ENCODE measurements at regions not wholly inside any gene's neighbourhood (a gene's known extent, or its start where the extent isn't known, plus 50 kb on each side); places are given as distances from the start of the nearest gene placed in this dataset.

DNA sequence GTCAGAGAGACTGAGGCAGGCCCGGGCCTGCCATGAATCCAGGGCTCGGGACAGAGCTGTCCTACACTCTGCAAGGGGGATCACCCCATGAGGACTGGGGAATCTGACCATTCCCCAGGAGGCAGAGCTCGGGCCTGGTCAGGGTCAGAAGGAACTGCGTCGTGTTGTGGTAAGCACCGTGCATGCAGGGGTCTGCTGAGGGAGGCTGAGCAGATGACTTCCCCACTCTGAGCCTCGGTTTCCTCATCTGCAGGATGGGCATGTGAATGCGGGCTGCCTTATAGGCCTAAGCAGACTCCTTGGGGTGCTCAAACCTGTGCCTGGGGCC lies 61.6 kb upstream of the IQSEC1 start:
- H3K9me2 ChIP-seq (ENCODE audit: insufficient read depth), result no peaks in the 10 kb centered on the region
- no peaks in the 10 kb centered on the region for H3K27me3 ChIP-seq (ENCODE audit: insufficient read depth, low read depth)
- no peaks in the 10 kb centered on the region for H3K79me2 ChIP-seq (ENCODE audit: low read depth)
- no peak overlapping the region for H2AFZ ChIP-seq
- TF ChIP-seq EZH2 (IDR thresholded peaks at IDR 0.05; ENCODE audit: low read depth), result no peak
- TF ChIP-seq, protein P1, sequence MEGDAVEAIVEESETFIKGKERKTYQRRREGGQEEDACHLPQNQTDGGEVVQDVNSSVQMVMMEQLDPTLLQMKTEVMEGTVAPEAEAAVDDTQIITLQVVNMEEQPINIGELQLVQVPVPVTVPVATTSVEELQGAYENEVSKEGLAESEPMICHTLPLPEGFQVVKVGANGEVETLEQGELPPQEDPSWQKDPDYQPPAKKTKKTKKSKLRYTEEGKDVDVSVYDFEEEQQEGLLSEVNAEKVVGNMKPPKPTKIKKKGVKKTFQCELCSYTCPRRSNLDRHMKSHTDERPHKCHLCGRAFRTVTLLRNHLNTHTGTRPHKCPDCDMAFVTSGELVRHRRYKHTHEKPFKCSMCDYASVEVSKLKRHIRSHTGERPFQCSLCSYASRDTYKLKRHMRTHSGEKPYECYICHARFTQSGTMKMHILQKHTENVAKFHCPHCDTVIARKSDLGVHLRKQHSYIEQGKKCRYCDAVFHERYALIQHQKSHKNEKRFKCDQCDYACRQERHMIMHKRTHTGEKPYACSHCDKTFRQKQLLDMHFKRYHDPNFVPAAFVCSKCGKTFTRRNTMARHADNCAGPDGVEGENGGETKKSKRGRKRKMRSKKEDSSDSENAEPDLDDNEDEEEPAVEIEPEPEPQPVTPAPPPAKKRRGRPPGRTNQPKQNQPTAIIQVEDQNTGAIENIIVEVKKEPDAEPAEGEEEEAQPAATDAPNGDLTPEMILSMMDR (conservative IDR thresholded peaks at IDR 0.05), result no peak
- no peaks in the 10 kb centered on the region; the same call in 1 of the 2 replicates for H4K20me1 ChIP-seq (ENCODE audit: insufficient read depth)
- intact Hi-C loops (cut with micrococcal nuclease; ENCODE audit: unreplicated experiment), result no loop called here
- H3K4me3 ChIP-seq, result no peak overlapping the region
- no peak overlapping the region for H3K4me2 ChIP-seq
- POLR2A ChIA-PET (ENCODE audit: unreplicated experiment), result no interaction called here
- no peak overlapping the region for H3K27ac ChIP-seq
- no peak for DNase-seq
- H3K4me1 ChIP-seq (replicated peaks; ENCODE audit: insufficient read depth), result no peaks in the 10 kb centered on the region
- H3K9me3 ChIP-seq (ENCODE audit: insufficient read depth, low read depth), result no peaks in the 10 kb centered on the region
- CTCF ChIA-PET, result no interaction called here
- H3K36me3 ChIP-seq (ENCODE audit: low read depth), result no peaks in the 10 kb centered on the region
- BruUV-seq (replicated peaks), result no TSS peak
- H3F3A ChIP-seq (ENCODE audit: insufficient read depth, low read depth), result no peaks in the 10 kb centered on the region

DNA sequence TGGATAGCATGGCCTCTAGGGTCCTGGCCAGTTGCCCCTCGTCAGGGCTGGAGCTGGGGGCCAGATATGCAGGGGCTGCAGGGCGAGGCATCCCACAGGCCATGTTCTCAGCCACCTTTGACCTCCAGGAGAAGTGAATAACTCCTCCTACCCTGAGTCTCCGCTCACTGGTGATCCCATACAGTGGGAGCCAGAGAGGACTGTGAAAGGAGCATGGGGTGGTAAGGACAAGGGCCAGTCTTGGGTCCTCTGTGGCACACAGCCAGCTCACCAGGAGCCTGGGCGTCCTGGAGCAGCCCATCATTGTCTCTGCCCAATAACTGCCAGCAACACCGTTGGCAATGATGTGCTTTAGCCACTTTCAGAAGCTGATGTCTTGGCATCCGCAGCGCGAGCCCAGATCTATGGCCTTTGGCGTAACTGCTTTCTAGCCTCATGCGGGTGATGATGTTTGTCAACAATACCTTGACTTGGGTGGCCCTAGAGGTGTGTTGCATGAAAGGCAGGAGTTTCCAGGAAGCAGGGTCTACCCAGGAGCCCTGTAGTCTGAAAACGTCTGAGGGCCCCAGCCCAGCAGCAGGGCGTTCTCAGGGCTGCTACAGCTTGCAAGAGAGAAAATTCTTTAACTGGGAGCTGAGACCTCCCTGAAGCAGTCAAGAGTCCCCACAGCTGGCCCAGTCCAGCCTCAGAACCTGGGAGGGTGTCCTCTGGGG lies 61.1 kb upstream of the IQSEC1 start:
- no peak overlapping the region for H3K4me2 ChIP-seq
- intact Hi-C loops (cut with micrococcal nuclease; ENCODE audit: unreplicated experiment), result no loop called here
- H3K36me3 ChIP-seq (ENCODE audit: low read depth), result no peaks in the 10 kb centered on the region
- POLR2A ChIA-PET (ENCODE audit: unreplicated experiment), result no interaction called here
- no peak for DNase-seq
- H3K4me1 ChIP-seq (replicated peaks; ENCODE audit: insufficient read depth), result no peaks in the 10 kb centered on the region
- no peaks in the 10 kb centered on the region for H3K9me2 ChIP-seq (ENCODE audit: insufficient read depth)
- H3K27me3 ChIP-seq (ENCODE audit: insufficient read depth, low read depth), result no peaks in the 10 kb centered on the region
- TF ChIP-seq, protein P1 (conservative IDR thresholded peaks at IDR 0.05), result no peak
- TF ChIP-seq EZH2 (IDR thresholded peaks at IDR 0.05; ENCODE audit: low read depth), result no peak
- no TSS peak for BruUV-seq (replicated peaks)
- CTCF ChIA-PET, result no interaction called here
- H3K4me3 ChIP-seq, result no peak overlapping the region
- H3K9me3 ChIP-seq (ENCODE audit: insufficient read depth, low read depth), result no peaks in the 10 kb centered on the region
- no peak overlapping the region for H2AFZ ChIP-seq
- no peaks in the 10 kb centered on the region; the same call in 1 of the 2 replicates for H4K20me1 ChIP-seq (ENCODE audit: insufficient read depth)
- no peak overlapping the region for H3K27ac ChIP-seq
- H3K79me2 ChIP-seq (ENCODE audit: low read depth), result no peaks in the 10 kb centered on the region
- no peaks in the 10 kb centered on the region for H3F3A ChIP-seq (ENCODE audit: insufficient read depth, low read depth)

DNA sequence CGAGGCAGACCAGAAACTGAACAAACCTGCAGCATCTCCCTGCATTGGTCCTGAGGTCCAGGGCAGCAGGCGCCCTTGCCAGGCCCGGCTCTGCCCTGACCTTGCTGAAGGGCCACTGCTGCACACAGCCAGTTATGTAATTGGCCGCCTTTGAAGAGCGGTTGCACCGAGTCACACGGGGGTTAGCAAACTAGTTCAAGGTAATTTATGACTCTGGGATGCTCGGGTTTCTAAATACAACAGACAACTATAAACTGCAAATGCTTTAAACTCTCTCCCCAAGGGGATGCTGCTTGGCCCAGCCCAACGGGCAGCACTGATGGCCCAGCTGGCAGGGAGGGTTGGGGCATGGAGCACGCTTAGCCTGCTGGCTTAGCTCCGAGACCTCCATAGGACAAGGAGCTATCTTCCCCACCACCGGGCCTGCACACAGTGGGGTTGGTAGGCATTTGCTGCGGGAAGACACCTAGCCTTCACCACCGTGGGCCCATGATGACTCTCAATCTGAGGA lies 60.3 kb upstream of the IQSEC1 start:
- Histone ChIP-seq H3K4me1 (replicated peaks; ENCODE audit: insufficient read depth) (no peaks in the 10 kb centered on the region), H3K4me3 (no peak overlapping the region), H3K27me3 (ENCODE audit: insufficient read depth, low read depth) (no peaks in the 10 kb centered on the region), H3F3A (ENCODE audit: insufficient read depth, low read depth) (0 out of 2 replicates have a peak, but pooled peaks cover 4% of the 10 kb centered on the region), H4K20me1 (ENCODE audit: insufficient read depth) (no peaks in the 10 kb centered on the region; the same call in 1 of the 2 replicates), H3K9me2 (ENCODE audit: insufficient read depth) (no peaks in the 10 kb centered on the region), H3K27ac (no peak overlapping the region), H3K4me2 (no peak overlapping the region), H3K9me3 (ENCODE audit: insufficient read depth, low read depth) (no peaks in the 10 kb centered on the region), H2AFZ (no peak overlapping the region), H3K36me3 (ENCODE audit: low read depth) (0 out of 2 replicates have a peak, but pooled peaks cover 3% of the 10 kb centered on the region), H3K79me2 (ENCODE audit: low read depth) (no peaks in the 10 kb centered on the region)
- intact Hi-C loops (cut with micrococcal nuclease; ENCODE audit: unreplicated experiment), result no loop called here
- DNase-seq, result no peak
- TF ChIP-seq, protein P1 (conservative IDR thresholded peaks at IDR 0.05), result no peak
- TF ChIP-seq EZH2 (IDR thresholded peaks at IDR 0.05; ENCODE audit: low read depth), result no peak
- no TSS peak for BruUV-seq (replicated peaks)
- CTCF ChIA-PET, result no interaction called here
- POLR2A ChIA-PET (ENCODE audit: unreplicated experiment), result no interaction called here
